IPS-15b (cell line): ENCODE measurements at regions not wholly inside any gene's neighbourhood (a gene's known extent, or its start where the extent isn't known, plus 50 kb on each side); places are given as distances from the start of the nearest gene placed in this dataset.

ENCODE experiments used
- H3K27me3 ChIP-seq: one replicate; pipeline ENCODE4 v1.6.1; 2013; ENCODE audit warnings: low read length; ENCODE audit not compliant: control insufficient read depth, insufficient read depth
- H3K36me3 ChIP-seq: one replicate; pipeline ENCODE4 v1.6.1; 2013; ENCODE audit warnings: low read length; ENCODE audit not compliant: control insufficient read depth, insufficient read depth
- H3K4me1 ChIP-seq: one replicate; pipeline ENCODE4 v1.6.1; 2013; ENCODE audit warnings: mild to moderate bottlenecking, low read length; ENCODE audit not compliant: control insufficient read depth, insufficient read depth
- H3K4me3 ChIP-seq: one replicate; pipeline ENCODE4 v1.5.1; 2013; ENCODE audit warnings: low read depth, low read length
- H3K9ac ChIP-seq: one replicate; pipeline ENCODE4 v1.6.1; 2013; ENCODE audit warnings: low read depth, mild to moderate bottlenecking, low read length
- H3K9me3 ChIP-seq: one replicate; pipeline ENCODE4 v1.6.1; 2013; ENCODE audit warnings: mild to moderate bottlenecking, low read length; ENCODE audit not compliant: control insufficient read depth, insufficient read depth

DNA sequence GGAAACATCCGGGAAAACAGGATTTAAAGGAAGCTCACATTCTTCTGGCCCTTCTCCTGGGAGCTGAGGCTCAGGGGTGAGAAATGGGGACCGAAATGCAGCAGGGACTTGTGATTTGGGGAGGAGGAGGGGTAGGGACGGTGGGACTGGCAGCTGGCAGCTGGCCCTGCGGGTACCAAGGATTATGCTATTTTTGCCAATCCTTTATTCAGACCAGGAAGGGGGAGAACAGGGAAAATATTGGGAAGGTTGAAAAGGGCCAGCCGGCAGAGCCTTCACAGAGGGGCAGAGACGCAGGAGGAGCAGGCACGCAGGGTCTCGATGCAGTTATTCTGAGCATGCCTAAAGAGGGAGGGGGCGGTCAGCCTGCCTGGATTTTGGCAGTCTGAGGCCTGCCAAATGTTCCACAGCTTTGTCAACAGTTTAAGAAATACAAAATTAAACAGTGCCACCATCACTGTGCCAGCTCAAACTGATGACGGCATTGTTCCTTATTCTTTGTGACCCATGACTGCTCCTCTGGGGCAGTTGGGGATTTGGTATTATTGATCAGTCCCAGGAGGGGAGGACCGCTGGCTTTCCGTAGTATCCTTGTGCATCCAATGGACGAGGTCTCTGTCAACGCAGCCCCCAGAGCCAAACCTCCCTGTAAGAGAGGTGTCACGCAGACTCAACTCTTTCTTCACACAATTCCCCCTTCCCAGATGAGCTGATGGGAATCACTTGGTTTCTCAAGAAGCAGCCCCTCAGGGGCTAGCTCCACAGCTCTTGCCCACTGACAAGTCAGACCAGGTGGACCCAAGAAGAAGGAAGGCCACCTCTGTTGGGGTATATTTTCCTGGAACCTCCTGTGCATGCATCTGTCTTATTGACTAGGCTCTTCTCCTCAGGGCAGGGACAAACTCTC lies 553.3 kb downstream of the BNC2 start:
- Histone ChIP-seq H3K36me3 (no peaks in the 10 kb centered on the region), H3K9ac (no peak overlapping the region), H3K4me3 (no peak overlapping the region), H3K9me3 (no peaks in the 10 kb centered on the region), H3K27me3 (no peaks in the 10 kb centered on the region), H3K4me1 (no peaks in the 10 kb centered on the region)

DNA sequence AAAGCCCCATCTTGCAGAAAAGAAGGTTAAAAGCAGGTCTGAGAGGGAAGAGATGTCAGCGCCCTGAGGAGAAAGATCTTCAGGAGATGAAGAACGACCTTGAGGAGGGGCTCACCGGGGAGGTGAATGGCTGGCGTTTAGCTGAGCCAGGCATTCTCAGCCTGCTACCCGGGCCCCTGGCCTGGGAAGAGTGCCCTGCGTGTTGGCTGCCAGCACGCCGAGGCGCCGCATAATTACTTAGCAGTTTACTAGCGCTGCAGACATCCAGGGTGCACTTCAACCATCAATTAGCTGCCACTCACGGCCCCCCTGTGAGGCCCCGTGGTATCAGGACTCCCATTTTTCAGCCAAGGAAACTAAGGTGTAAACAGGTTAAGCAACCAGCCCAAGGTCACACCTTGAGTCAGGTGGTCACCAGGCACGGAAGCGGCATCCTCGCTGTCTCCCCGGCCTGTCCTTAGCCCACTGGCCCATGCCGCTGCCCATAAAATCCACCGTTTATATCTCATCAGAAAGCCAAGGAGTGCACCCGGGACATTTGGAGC lies 551.9 kb downstream of the BNC2 start:
- no peaks in the 10 kb centered on the region for H3K27me3 ChIP-seq
- no peak overlapping the region for H3K9ac ChIP-seq
- H3K9me3 ChIP-seq: no peaks in the 10 kb centered on the region
- H3K4me3 ChIP-seq: no peak overlapping the region
- no peaks in the 10 kb centered on the region for H3K36me3 ChIP-seq
- H3K4me1 ChIP-seq: no peaks in the 10 kb centered on the region

DNA sequence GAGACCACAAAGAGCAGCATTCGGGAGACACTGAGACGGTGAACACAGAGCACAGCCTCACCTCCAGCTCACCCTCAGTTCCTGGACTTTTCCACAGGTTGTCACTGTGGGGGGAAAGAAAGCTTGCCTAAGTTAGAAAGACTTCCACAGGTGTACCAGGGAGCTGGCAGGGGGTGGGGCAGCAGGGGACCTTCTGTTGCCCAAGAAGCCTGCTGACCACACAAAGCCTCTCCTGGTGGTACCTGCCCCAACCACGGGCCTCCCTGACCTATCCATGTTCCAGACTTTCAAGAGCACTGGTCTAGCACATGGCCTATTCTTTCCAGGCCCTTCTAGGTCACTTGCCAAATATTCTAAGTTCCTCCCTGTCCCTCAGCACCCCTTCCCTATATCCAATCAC lies 550.8 kb downstream of the BNC2 start:
- Histone ChIP-seq H3K4me1 (no peaks in the 10 kb centered on the region), H3K36me3 (no peaks in the 10 kb centered on the region), H3K27me3 (no peaks in the 10 kb centered on the region), H3K4me3 (no peak overlapping the region), H3K9ac (no peak overlapping the region), H3K9me3 (no peaks in the 10 kb centered on the region)

GRCh38 chr9:16320338-16320902 lies 550.0 kb downstream of the BNC2 start:
- Histone ChIP-seq H3K4me1 (no peaks in the 10 kb centered on the region), H3K4me3 (no peak overlapping the region), H3K36me3 (no peaks in the 10 kb centered on the region), H3K27me3 (no peaks in the 10 kb centered on the region), H3K9me3 (no peaks in the 10 kb centered on the region), H3K9ac (no peak overlapping the region)

GRCh38 chr9:16321461-16322119 lies 548.9 kb downstream of the BNC2 start:
- H3K9ac ChIP-seq: no peak overlapping the region
- H3K36me3 ChIP-seq: no peaks in the 10 kb centered on the region
- no peaks in the 10 kb centered on the region for H3K9me3 ChIP-seq
- H3K4me1 ChIP-seq: no peaks in the 10 kb centered on the region
- H3K4me3 ChIP-seq: no peak overlapping the region
- H3K27me3 ChIP-seq: no peaks in the 10 kb centered on the region

DNA sequence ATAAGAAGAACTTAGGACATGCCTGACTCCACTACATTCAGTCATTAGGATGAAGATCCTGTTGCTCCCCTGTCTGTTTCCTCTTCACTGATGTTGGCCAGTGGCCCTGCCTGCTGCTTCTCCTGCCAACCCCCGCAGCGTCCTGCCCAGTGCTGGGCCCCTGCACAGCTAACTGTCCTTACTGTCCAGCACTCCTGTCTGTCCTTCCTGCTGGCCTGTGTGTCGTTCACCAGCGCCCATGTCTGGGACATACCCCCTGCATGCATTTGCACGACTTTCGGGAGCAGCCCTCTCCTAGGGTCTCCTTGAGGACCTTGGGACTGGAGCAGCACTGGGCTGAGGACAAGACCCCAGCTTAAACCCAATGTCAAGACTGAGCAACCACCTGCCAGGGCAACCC lies 547.6 kb downstream of the BNC2 start:
- Histone ChIP-seq H3K27me3 (no peaks in the 10 kb centered on the region), H3K9me3 (no peaks in the 10 kb centered on the region), H3K36me3 (no peaks in the 10 kb centered on the region), H3K4me3 (no peak overlapping the region), H3K4me1 (no peaks in the 10 kb centered on the region), H3K9ac (no peak overlapping the region)

DNA sequence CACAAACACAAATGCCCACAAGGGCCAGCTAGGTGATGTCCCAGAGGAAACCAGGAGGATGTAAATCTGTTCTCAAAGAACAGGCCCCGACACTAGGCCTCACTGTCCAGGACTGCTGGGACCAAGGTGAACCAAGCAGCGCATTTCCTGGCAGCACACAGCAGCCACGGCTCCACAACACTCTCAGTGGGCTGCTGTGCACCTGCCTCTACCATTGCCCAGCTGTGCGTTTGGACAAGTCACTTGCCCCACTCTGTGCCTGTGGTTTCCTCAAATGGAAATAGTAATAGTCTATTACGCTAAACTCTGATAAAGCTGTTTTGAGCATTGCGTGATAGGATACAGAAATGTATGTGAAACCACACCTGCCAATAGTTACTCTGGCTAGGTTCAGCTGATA lies 544.5 kb downstream of the BNC2 start:
- Histone ChIP-seq H3K27me3 (no peaks in the 10 kb centered on the region), H3K36me3 (no peaks in the 10 kb centered on the region), H3K9me3 (no peaks in the 10 kb centered on the region), H3K4me3 (no peak overlapping the region), H3K4me1 (no peaks in the 10 kb centered on the region), H3K9ac (no peak overlapping the region)

DNA sequence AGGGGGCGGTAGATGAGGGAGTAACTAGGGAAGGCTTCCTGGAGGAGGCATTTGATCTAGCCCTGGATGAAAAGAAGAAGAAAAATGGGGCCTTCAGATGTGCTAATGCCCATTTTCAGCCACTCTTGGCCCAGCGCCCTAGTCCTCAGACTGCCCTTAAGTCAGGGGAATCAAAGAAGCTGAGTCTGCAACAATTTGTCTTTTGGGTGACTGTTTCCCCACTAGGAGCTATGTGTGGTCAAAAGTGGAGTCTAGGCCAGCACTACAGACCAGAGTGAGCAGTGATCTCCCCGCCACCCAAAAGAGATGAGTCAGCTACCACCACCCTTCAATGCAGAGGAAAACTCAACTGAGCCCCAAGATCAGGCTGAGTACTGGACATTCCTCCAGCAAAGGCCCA lies 542.1 kb downstream of the BNC2 start:
- Histone ChIP-seq H3K9me3 (no peaks in the 10 kb centered on the region), H3K27me3 (no peaks in the 10 kb centered on the region), H3K36me3 (no peaks in the 10 kb centered on the region), H3K4me3 (no peak overlapping the region), H3K9ac (no peak overlapping the region), H3K4me1 (no peaks in the 10 kb centered on the region)

DNA sequence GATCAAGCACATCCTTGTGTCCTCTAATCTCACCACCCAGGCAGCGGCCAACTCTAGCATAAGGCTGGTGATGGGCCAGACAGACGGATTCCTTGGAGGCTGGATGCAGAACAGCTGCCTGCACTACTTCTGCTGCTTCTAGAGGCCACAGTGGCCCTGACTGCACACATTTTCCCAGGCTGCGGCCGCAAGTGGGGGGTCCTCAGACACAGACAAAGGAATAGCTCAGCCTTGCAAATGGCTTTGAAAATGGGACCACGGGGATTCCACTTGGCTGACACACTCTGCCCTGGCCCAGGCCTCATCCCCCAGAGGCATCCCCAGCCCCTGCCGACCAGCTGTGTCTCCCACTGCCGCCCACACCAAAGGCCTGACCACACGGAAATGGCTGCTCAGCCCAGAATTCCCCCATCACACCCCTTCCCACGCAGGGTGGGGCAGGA lies 540.8 kb downstream of the BNC2 start:
- no peak overlapping the region for H3K9ac ChIP-seq
- no peaks in the 10 kb centered on the region for H3K4me1 ChIP-seq
- H3K27me3 ChIP-seq: no peaks in the 10 kb centered on the region
- no peaks in the 10 kb centered on the region for H3K36me3 ChIP-seq
- no peaks in the 10 kb centered on the region for H3K9me3 ChIP-seq
- no peak overlapping the region for H3K4me3 ChIP-seq

GRCh38 chr9:16331031-16331430 lies 539.4 kb downstream of the BNC2 start:
- no peak overlapping the region for H3K4me3 ChIP-seq
- H3K9ac ChIP-seq: no peak overlapping the region
- H3K4me1 ChIP-seq: no peaks in the 10 kb centered on the region
- no peaks in the 10 kb centered on the region for H3K27me3 ChIP-seq
- no peaks in the 10 kb centered on the region for H3K36me3 ChIP-seq
- H3K9me3 ChIP-seq: no peaks in the 10 kb centered on the region

DNA sequence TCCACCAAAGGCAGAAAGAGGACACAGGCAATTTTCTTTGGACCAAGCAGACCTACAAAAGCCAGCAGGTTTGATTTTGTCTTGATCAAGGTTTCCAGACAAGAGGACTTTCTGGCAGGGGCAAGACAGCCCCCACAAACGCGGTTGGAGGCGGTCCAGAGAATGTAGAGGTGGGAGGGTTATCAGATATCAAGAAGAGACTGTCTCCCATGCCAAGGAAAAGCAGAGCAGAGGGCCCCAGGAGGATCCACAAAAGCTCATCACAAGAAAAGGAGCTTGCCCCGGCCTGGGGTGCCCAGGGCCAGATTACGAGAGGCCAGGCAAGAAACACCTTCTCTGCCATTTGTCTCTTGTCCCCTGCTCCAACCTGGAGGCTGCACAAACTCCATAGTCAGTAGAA lies 538.9 kb downstream of the BNC2 start:
- no peaks in the 10 kb centered on the region for H3K9me3 ChIP-seq
- H3K4me1 ChIP-seq: no peaks in the 10 kb centered on the region
- H3K4me3 ChIP-seq: no peak overlapping the region
- no peak overlapping the region for H3K9ac ChIP-seq
- H3K36me3 ChIP-seq: no peaks in the 10 kb centered on the region
- no peaks in the 10 kb centered on the region for H3K27me3 ChIP-seq
